GM19372 (cell line): ENCODE measurements at regions not wholly inside any gene's neighbourhood (a gene's known extent, or its start where the extent isn't known, plus 50 kb on each side); places are given as distances from the start of the nearest gene placed in this dataset.
"Not testable (repeated sequence)": the region's sequence is repeated elsewhere in the genome, so short reads cannot be mapped to it uniquely, and the experiment has no call there.

ENCODE experiments used
- ATAC-seq: cut with Tn5 transposase; IDR thresholded peaks from one replicate; pipeline ENCODE4 v1.9.1; 2021; ENCODE audit warnings: mild to moderate bottlenecking, low read depth, moderate library complexity; ENCODE audit not compliant: unreplicated experiment

DNA sequence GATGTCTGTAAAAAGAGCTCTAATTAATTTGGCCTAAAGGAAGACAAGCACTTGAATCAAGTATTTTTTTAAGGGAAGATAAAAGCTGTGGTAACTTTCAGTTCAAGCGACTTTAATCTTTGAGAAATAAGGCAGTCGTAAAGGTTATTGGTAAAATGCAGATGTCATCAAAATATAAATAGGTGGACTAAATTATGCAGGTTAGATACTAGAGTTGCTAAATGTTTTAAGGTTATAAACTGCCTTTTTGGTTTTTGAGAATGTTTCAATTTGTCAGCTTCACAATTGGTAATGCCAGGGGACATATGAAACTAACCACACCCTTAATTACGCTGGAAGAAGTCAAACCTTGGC is 159.5 kb upstream of the OLIG3 start:
- no peak for ATAC-seq

DNA sequence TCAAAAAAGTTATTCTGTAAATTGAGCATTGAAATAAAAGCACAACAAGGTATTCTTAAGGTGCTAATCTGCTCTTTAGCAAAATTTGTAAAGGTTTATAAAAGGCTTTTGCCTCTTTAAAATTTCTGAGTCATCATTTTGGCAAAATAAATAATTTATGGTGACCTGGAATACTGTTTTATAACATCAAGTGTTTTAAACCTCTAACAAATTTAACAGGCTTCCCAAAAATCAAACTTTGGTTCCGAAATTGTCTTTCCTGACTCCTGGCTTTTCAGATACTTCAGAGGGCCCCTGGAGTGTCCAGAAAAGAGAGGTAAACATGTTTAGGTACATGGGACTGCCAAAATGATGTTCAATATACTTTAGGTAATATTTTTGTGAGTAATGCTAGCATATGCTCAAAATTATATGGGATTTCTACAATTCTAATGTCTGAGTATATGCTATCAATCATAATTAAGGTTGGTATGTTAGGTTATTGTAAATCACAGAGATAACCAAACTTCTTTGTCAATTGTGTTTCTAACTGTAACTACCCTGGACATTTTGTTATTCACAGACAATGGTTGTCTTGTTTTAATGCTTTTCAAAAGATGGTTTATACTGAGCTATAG is 160.3 kb upstream of the OLIG3 start:
- ATAC-seq = no peak

DNA sequence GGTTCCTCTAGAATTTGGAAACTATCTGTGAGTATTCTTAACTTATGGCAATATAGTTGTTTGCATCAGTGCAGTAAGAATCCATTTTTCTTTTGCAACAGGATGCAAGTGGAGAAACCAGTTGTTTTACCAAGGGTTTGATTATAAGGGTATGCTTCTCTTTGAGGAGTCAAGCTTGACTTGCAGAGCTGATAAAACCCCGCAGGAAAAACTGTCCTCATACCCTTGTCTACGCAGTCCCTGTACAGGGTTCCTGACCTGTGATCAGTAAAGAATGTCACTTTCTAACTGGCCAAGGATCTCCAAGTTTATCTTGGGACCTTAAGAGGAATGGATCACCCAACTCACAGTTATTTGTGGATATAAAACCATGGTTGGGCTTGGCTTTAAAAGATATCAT is 161.1 kb upstream of the OLIG3 start:
- no peak for ATAC-seq

DNA sequence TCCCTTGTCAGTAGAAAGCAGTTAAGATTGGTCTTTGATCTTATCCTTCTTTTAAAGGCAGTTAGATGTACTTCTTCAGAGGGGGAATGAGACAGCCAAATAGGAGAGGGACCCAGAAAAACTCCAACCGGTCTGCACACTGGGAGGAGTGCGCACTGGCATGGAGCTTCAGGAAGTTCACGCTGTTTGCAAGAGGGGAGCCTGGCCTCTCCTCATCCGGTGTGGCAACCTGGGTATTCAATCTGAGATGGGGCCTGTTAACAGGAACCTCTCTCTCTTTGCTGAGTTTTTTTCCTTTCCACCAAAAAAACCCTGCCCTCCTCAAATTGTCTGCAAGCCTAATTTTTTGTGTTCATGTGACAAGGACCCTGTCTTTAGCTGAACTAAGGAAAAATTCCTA is 162.5 kb upstream of the OLIG3 start:
- ATAC-seq = no peak

DNA sequence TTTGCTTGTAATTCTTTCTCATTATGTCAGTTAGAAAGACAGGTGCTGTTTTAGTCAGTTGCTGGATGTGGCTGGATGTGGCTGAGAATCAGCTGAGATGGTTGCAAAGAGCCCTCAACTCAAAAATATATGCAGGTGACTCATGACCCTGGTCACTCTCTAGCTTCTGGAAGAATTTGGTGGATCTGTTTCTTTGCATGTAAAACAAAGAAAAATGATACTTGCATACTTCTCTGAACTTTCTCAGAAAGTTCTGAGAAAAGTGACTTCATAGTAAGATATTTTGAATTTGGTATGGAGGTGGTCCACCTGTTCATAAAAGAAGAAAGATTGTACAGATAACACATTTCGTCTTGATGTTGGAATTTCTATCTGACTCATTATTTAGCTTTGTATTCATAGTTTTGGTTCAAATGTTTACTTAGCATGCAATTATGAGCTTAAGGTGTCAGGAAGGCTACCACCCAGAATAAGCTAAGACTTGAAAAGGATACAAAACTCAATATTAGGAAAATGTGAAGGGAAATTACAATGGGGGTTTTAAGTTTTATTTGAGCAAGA is 163.2 kb upstream of the OLIG3 start:
- ATAC-seq = no peak

DNA sequence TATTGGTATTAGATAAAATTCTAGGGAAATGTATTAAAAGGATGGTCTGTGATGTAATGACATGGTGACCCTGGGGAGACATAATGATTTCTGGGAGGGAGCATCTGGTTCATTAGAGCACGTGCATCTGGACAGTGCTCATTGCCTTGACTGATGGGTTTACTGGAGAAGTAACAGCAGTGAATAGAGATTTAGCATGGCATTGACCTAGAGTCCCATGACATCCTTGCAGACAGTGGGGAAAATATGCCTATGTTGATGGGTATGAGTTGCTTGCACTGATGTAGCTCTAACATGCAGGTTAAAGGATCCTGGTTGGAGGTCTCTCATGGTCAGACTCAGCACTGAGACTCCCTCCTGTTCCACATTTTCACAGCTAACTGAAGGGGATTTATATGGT is 164.1 kb upstream of the OLIG3 start:
- no peak for ATAC-seq

DNA sequence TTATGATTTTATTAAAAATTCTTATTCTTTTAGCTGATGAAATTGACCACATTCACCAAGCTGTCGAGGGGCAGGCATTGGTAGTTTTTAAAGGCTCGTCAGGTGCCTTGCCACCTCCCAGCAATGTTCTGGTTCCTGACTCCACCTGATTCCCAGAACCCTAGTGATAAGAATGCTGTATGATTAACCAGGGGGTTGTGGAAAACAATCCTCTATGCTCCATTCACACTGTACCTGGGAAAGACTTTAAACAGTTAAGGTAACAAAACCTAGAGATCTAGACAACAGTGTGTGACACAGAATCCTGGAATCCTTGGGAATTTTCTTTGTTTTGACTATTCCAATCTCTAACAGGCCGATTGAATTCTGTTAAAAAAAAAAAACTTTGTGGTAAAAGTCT is 165.7 kb upstream of the OLIG3 start:
- ATAC-seq = no peak

DNA sequence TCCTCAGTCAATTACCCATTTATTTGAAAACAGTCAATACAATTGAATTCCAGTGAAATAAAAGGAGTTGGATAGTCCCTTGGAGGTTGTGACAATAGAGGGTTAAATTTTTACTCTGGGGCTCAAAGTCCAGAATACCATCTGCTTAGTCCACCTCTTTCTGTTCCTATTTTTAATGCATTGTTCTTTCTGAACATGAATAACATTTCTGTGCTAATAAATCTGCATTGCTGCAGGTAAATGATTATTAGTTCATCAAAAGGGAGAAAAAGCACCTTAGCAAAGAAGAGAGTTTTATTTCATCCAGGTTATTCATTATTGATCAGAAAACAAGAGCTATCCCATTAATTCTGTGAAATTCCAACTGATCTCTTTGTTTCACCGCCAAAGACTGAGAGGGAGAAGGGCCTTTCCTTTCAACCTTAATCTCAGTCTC is 166.1 kb upstream of the OLIG3 start:
- ATAC-seq = no peak

DNA sequence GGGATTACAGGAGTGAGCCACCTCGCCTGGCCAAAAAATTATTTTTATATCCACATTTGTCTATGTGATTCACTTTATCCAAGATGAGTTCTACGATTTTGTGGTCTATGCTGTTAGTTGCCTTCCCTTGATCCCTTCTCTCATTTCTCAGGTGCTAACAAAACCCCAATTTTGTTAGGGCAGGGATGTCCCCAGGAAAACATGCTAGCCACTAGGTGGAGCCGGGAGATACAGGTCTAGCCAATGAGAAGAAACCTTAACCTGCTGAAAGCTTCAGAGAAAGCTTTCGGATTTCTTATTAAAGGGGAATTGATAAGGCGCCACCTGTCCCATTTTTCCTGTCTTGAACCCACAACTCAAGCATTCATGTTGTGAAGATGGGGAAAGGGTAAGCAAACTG is 167.4 kb upstream of the OLIG3 start:
- no peak for ATAC-seq

DNA sequence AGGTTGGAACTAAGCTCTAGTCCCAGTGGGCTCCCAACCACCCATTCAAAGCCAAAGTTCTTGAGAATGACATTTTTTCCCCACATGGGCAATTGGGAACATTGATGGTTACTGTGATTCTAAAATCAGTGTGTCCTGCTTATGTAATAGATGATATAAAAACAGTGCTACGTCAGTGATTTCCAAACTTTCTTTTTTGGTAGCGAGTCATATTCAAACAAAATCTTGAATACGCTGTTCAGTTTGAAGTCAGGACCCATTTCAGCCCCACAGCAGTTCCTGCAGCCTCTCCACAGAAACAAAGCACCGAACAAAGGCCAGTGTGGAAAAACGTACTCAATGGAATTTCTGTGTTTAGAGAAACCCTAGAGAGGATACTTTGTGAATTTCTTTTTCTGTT is 170.0 kb upstream of the OLIG3 start:
- ATAC-seq = no peak

DNA sequence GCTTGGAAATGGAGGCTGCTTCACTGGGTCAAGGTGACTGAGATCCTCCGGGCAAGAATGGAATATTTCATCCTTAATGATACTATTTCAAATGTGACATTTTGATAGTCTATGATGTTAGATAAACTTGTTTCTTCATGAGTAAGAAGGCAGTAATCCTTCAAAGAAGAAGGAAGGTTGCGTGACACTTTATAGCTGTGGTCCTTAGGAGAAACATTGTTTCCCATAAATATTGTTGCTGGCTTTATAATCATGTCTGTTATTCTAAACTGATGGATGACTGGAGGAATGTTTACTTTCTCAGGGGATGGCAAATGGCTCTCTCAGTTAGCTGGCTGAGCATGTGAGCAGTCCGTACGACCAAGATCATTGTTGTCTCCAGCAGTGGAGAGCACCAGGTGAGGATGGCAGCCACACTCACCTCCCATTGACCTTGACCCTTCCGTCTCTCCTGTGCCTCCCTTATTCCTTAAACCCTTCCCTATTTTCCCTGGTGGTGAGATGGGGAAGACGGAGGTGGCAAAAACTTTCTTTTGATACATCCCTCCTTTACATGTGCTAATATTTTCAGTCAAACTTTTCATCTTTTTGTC is 171.2 kb upstream of the OLIG3 start:
- no peak for ATAC-seq

DNA sequence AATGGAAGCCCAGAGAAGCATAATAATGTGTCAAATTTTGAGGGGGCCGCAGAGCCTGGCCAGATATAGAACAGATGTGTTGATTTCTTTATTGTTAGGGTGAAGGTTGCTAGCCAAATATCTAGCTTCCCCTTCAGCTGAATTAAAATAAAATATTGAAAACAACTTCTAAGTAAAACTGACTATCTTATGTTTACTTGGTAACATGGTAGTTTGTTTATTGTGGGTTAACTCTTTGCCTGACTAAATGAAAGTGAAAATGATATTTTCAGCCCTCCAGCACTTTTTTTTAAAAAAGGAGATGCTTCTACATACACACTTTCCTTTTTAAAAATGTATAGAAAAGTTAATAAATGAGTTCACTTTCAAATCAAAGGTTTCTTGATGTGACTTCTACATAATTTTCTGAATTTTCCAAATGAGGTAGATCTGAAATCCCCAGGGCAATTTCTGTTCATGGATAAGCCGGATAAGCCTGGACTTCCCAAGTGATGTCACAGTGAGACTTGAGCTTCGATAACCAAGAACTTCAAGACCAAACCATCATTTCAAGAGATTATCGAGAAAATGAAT is 172.1 kb upstream of the OLIG3 start:
- ATAC-seq = peak; percentile 54

DNA sequence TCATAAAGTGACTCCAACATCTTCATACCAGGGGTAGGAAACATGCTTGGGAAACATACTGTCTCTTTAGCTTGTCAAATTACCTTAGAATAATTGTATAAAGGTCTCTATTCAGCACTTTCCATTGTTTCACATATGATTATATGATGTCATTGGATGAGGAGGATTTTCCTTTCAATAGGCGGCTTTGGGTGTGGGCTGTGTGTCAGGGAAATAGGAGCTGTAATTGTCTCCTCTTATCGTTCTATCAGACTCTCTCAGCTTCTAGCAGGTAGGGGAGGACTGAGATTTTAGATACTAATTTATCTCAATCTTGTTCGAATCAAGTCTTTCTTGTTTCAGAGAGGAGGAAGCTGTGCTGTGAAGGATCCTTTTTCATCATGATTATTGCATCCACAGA is 179.4 kb upstream of the OLIG3 start:
- ATAC-seq = no peak

DNA sequence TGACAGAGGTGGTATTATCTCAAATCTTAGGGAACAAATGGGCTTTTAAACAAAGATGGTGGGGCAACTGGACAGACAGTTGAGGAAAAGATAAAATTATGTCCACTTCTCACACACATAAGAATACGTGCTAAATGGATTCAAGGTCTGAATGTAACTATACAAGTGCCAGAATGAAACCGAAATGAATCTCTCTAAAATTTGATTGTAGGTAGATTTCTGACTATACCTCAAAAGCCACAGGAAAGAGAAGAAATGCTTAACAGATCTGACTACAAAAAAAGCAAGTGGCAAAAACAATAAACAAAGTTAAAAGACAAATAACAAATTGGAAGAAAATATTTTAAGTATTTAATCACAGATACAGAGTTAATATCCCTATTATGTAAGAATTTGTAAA is 182.7 kb upstream of the OLIG3 start:
- ATAC-seq = peak; percentile 74

DNA sequence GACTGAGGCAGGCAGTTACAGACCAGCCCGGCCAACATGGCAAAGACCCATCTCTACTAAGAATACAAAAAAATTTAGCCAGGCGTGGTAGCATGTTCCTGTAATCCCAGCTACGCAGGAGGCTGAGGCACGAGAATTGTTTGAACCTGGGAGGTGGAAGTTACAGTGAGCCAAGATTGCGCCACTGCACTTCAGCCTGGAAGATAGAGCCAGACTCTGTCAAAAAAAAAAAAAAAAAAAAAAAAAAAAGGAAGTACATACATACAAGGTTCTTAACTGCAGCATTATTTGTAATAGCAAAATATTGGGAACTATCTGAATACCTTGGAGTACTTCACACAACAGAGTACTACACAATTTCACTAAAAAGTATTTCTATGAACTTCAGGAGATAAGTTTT is 183.5 kb upstream of the OLIG3 start:
- ATAC-seq = no peak

DNA sequence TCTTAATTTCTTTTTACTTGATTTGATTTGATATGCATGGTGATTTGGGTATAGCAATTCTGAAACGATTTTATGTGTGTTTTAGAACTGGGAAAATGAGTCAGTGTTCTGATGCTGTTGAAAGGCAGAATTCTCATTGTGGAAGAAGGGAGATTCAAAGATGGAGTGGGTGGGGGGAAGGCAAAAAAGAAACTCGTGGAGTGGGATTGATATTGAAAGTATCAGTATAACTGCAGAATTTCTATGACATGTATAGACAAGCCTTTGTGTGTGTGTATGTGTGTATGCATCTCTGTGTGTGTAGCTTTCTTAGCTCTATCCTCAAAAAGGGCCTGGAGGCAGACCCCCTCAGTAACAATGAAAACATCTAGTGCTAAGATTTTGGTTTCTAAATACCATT is 184.3 kb upstream of the OLIG3 start:
- ATAC-seq = no peak

DNA sequence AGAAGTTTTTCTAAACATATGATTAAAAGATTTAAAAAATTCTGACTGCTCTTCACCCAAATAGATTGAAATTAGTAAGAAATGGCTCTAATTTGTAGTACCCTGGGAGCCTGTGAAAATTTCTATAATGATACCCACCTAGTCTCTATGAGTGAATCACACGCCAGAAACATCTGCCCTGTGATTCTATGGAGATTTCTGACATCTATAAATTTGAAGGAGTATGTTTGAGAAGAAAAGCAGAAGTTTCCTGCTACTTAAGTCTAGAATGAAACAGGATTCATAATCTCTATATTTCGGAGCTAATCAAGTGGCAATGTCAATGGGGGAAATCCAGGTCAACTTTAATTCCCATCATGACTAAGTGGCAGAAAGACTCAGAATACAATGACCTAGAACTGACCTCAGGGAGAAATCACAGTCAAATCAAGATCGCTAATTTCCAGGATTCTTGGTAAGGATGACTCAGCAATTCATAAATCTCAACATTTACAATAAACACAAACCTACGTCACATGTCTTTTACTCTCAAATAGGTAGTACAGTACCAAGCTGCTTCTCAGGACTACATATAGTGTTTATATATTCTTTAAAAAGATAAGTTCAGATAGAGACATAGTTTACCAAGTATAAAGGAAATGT is 186.2 kb upstream of the TNFAIP3 start:
- ATAC-seq = no peak

DNA sequence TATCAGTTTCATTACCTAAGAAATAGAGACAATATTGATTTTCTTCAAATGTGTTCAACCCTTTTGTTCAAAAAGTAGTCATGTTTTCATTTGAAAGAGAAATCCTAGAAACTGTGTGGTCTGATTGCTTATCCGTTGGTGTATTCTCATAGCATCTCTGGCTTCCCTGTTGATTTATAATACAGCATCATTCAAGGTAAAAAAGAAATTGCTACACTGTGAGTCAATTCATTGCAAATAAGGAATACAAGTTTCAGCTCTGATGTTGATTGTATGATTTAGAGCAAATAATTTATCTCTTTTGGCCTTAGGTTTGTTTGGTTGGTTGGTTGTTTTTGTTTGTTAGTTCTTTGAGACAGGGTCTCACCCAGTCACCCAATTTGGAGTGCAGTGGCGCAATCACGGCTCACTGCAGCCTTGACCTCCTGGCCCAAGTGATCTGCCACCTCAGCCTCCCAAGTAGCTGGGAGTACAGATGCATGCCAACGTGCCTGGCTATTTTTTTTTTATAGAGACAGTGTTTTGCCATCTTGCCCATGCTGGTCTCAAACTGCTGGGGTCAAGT is 185.5 kb upstream of the TNFAIP3 start:
- ATAC-seq = no peak

DNA sequence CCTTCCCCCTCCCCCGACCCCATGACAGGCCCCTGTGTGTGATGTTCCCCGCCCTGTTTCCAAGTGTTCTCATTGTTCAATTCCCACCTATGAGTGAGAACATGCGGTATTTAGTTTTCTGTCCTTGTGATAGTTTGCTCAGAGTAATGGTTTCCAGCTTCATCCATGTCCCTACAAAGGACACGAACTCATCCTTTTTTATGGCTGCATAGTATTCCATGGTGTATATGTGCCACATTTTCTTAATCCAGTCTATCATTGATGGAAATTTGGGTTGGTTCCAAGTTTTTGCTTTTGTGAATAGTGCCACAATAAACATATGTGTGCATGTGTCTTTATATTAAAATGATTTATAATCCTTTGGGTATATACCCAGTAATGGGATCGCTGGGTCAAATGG is 184.4 kb upstream of the TNFAIP3 start:
- ATAC-seq = not testable (repeated sequence)

DNA sequence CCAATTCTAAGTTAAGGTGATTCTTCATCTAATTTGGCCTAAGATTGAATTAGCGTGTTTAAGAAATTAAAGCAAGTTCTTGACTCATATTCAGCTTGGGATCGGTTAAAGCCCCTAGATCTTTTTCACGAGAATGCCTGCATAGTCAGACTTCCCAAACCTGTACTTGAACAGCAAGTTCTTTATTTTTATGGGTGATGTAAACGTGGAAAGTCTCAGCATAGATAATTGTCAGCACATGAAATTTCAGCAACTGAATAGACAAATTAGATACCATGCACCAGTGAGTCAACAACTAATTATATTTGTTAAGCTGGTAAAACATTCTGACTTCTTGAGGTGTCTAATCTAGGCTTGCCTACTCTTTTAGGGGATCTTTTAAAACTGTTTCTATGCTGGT is 183.1 kb upstream of the TNFAIP3 start:
- ATAC-seq = no peak

DNA sequence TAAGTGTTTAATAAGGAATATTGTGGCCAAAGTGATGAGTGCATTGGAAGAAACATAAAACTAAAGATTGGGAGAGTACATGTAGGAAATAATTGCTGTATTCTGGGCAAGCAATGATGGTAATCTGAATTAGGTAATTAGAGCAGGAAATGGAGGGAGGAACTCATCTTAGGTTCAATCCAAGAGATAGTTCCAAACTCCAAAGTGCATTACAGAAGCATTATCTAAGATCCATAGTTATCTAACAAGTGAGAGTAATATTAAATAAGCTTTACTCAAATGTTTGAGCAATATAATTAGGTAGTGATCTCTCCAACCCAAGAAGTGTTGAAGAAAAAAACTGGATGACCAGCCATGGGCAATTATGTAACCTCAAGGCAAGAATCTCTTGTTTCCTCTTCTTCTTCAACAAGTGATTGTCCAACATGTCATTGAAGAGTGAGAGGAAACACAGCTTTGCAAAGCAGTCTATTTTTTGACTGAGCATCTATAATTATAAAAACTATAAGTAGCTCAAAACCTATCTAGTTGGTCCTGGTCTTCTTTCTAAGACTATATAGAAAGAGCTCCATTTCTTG is 181.2 kb upstream of the TNFAIP3 start:
- ATAC-seq = no peak
